HL-60/S4 (cell line): ENCODE measurements at regions not wholly inside any gene's neighbourhood (a gene's known extent, or its start where the extent isn't known, plus 50 kb on each side); places are given as distances from the start of the nearest gene placed in this dataset.

Experiments
- in situ Hi-C: fragments of 300-500 bp; cut with MboI; formaldehyde crosslinking; loops from 2 replicates; pipeline ENCODE4 v1.14.3; 2022; ENCODE audit warnings: low sequenced_read_pairs

DNA sequence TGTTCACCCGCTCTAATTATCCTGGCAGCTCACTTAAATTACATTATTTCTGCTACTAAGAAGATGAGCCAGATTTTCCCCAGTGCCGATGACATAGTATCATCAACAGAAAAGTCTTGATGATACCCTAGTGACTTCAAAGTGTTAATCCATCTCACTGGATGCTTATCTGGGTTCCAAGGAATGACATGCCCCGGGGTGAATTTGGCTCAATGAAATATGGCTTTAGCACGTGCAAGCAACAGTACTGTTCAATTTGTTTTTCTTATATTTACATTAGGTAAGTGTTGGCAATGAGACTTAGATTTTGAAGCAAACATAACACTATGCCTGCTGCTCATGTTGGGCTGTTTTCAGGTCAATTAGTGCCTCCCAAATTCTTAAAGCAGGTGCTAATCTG is 548.2 kb upstream of the SLITRK1 start:
- in situ Hi-C loops: no loop called here

DNA sequence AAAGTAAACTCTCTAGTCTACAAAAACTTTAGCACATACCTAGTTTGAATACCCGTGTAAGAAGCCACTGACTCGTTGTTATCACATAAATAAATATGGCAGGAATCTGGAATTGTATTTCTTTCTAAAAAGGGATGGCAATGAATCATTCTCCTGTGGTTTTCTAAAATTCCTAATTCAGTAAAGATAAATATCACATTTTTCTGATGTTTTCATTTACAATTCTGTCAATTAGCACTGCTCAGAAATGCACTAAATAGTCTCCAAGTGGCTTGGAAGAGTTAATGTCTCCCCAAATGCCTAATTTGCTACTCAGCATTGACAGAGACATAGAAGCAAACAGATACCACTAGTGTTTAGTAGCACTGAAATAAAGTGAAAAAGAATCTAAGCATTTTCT is 547.7 kb upstream of the SLITRK1 start:
- in situ Hi-C loops: no loop called here

DNA sequence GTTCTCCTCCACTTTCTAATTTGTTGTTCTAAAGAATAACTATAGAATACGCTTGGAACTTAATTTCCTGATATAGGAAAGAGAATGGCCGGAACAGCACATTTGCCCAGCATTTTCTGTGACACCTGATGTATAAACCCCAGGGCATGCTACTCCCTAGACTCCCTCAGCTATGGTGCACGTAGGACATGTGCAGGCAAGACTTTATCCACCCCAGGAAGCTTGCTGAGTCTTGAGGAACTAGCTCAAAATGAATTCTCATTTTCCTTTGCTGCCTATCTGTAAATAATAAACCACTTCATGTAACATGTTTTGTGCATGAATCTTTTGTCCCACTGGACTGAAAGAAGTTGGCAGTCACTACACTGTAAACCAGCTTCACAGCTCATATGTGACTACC is 535.8 kb upstream of the SLITRK1 start:
- in situ Hi-C loops: no loop called here

DNA sequence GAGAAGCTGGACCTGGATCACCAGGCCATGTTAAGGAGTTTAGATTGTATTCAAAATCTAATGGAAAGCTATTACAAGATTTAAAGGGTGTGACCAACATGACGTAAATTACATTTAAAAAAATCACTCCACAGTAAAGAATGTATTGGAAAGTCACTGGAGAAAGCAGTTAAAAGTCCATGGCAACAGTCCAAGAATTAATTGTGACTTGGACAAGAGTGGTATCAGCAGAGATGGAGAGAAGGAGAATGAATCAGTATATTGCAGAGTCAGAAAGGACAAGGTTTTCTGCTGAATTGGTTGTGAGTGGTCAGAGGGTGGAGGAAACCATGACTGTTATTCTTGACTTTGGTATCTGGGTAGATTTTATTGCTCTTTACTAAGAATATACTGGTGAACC is 535.1 kb upstream of the SLITRK1 start:
- in situ Hi-C loops: no loop called here

DNA sequence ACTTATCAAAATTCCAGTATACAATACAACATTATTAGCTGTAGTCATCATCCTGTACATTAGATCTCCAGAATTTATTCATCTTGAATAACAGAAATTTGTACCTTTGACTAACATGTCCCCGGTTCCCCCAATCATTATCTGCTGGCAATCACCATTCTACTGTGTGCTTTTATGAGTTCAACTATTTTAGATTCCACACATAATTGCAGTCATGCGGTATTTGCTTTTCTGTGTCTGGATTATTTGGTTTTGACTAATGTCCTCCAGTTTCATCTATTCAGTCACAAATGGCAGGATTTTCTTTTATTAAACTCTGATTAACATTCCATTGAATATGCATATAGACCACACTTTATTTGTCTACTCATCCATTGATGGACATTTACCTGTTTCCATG is 530.7 kb upstream of the SLITRK1 start:
- in situ Hi-C loops: no loop called here

DNA sequence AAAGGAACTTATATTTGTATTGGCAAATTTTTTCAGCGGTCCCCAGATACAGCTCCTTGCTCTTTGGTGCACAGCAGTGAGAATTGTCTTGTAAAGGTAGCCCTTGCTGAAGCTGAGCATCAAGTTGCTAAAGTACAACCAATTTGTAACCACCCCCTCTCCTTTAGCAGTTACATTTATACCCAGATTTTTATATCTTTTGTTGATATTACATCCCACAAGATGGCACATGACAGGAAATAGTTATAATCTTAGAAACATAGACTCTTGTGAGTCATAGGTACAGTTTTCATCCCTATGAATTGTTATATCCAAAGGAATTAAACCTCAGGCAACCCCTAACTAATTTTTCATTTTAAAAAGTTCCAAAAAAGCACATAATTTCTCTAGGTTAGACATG is 523.0 kb upstream of the SLITRK1 start:
- in situ Hi-C loops: no loop called here

DNA sequence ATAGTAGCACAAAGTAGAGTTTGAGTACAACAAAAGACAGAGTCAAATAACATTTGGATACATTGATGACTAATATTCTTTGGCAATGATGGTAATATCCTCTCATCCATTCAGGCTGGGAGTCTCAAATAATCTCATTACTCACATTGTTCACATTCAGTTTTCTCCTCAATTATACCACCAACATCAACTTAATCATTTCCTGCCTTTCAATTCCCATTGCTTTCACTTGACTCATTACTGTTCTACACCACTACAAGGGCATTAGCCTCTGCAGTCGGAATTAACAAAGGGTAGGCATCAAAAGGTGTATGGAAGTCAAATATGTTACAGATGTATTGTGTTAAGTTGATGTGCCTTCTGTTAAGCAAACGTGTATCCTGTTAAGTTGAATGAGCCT is 518.4 kb upstream of the SLITRK1 start:
- in situ Hi-C loops: no loop called here

DNA sequence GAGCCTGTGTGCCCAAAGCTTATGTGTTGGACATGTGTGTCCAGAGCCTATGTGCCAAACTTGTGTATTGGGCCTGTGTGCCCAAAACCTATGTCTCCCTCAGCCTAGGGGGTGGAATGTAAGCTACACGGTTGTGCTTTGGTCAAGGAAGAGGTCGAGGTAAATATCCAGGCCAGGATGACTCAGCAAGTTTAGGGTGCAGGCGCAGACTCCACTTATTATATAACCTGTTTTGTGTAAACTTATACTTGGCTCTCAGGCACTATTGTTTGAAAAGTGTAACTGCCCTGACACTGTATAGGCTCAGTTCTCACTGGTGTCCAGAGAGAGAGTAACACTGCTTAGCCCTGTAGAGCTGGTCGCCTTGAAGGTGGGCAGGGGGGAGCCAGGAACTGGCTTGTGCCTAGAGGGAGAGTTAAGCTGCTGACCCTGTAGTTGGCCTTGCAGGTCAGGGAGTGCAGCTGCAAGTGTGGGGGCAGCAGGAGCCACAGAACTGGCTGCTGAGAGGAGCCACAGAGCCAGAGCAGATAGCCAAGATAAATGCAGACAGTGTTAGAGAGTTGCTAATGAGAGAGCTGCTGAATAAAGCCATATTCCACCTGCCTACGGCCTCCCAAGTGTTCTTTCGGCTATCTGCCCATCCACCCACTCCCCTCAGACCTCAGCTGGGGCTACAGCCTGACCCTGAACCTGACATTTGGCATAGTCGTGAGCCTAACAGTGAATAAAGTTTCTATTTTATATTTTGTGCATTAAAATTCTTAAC is 517.2 kb upstream of the SLITRK1 start:
- in situ Hi-C loops: no loop called here

DNA sequence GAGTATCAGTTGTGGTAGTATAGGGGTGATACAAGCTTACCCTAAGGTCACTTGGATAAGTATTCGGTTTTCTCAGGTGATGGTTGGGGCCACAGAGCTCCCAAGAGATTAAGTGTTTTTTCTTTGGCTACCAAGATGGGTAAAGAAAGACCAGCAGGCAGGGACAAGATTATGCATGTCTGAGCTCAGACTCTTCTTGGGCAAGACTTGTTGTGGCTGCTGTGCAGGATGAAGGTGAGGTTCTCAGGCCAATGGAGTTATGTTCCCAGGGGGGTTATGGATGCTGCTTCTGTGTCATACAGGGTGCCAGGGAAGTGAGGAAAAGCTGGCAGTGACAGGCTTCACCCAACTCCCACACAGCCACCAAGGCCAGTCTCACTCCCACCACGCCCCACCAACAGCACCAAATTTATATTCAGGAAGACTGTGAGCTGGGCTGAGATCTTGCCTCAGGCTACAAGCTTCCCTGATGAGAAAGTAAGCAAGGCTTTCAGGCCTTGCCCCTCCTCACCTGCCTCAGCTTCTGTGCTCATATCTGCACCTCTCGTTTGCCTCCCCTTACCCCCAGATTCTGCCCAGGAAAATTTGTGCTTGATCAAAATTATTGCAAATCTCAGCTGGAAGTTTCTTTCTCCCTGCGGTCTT is 511.8 kb upstream of the SLITRK1 start:
- in situ Hi-C loops: no loop called here

DNA sequence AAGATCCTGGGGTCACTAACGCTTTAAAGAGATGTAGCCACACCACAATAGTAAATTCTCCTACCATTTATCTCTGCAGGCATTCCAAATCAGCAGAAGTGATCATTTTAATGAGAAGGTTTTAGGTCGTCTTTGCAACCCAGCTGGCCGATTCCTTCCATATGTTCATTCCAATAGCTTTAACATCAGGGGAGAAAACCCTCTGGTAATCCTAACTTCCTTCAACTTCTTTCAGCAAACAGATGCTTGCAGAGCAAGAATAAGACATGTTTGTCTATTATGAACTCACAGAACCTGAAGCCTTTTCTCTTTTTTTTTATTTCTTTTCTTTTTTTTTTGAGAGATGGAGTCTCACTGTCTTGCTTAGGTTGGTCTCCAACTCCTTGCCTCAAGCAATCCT is 498.6 kb upstream of the SLITRK1 start:
- in situ Hi-C loops: no loop called here

DNA sequence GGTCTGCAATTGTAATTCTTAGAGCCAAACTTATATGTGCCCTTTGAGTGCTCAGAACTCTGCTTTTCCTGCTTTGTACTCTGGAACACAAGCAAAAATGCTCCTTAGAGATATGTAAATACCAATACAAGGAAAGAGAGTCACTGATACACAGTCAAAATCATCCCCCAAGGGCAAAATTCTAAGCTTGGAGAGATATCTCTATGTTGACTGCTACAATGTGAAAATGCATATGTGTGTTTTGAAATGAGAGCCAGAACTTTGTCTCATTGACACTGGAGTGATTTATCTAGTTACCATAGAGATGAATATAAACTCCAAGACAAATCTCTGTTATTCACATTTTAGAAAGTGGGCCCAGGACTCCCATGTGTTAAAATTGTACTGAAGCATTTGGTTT is 494.8 kb upstream of the SLITRK1 start:
- in situ Hi-C loops: no loop called here

DNA sequence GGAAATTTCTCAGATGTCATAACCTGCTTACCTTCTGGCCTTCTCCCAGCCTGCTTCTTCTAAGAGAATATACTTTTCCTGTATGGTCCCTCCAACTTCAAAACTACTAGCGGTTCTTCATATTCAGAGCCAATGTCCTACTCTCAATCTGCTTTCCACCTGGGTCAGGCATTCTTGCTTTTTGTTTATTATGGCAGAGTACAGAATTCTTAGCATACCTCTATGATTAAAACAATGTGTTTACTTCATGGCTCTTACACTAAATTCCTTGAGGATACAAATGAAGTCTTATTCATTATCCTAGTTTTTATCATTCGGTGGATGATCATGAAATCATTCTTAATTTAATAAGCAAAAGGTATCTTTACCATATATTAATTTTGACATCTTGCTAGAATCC is 484.2 kb upstream of the SLITRK1 start:
- in situ Hi-C loops: no loop called here

DNA sequence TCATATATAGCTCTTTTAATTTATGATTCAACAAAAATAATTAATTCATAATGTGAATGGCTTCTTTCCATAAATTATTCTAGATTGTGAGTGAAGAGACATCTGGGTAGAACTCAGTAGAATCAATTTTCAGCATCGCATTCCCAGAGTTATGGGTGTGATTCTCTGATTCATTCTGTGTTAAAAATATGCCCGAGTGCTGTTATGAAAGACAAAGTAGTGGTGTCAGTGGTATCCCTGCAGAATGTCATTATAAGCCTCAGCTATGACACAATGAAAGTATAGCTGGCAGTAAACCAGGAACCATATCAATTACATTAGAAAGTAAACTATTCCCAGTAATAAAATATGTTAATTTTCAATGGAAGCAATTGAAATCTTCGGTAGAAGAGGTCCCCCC is 480.5 kb upstream of the SLITRK1 start:
- in situ Hi-C loops: no loop called here

DNA sequence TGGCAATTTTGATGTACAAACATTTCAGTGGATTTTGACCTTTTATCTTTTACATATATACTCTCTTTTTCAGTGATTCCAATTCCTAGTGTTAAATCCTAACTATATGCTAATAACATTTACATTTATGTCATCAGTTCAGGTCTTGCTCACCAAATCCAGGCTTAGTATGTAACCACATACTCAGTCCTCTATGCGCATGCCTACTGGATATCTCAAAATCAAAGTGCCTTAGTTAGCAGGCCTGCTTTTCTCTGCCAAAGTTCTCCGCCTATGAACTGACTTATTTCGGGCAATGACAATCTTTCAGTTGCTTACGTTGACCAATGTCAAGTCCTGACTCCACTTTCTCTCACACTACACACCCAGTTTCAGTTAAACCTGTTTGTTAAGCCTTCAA is 478.5 kb upstream of the SLITRK1 start:
- in situ Hi-C loops: no loop called here

DNA sequence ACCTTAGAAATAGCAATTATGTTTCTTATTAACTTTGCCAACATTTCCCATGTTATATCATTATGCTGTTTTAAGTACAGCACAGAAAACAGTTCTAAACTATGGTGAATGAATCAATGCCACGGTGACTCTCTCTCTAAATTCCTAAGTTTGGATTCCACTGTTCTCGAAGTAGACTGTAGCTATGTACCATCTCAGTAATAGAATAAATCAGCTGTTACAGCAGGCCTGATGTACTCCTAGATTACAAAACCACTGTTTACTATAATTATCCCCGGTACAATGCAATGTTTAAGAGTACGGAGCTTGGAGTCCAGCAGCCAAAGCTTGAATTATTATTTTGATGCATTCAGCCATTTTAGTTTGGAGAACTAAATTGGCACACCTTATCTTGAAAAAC is 476.3 kb upstream of the SLITRK1 start:
- in situ Hi-C loops: no loop called here

DNA sequence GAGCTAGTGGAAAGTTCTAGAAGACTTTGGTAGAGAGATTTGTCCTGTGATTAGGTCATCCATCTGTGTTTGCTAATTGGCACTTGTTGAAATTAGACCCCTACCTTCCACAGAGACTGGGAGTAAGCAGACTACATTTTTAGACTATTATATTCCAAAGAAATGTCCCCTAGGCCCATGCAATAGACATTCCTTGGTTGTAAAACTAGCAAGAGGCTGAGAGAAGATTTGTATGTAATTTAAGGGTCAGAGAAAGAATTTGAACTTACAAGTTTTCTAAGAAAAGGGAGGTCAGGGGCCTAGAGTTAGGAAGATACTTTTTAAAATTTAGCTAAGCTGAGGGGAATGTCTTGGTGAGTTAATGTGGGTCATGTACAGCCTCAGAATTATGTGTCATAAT is 470.7 kb upstream of the SLITRK1 start:
- in situ Hi-C loops: no loop called here

DNA sequence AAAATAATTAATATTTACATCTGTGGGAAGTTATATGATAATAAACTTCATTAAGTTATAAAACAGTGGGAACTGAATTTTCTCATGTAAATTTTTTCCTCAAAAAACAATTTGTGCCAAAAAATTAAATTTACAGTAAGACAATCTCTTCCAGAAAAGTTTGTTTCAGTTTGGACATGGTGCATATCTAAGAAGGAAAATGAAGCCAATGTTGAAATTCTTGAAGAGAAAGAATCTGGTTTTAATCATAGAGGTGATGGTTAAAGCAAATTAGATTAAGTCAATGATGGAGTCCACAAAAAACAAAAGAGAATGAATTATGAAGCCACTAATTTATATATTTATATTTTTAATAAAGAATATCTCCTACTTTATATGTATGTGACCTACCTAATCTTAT is 457.2 kb upstream of the SLITRK1 start:
- in situ Hi-C loops: no loop called here

DNA sequence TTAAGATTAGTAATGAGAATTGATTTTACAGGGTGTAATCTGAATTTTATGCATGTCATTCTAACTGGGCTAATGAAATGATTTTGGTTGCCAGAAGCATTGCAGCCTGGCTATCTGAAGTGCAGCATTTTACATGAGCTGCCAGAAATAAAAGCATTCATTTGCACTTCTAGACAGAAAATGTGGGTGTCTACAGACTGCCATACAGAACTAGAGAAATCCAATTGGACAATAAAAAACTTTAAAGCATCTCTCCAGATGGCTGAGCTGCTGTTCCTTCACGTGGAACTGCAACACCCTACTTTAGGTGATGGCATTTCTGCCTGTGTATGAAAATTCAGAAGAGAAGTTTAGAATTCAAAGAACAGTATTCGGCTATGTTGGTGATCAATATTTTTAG is 450.1 kb upstream of the SLITRK1 start:
- in situ Hi-C loops: no loop called here

DNA sequence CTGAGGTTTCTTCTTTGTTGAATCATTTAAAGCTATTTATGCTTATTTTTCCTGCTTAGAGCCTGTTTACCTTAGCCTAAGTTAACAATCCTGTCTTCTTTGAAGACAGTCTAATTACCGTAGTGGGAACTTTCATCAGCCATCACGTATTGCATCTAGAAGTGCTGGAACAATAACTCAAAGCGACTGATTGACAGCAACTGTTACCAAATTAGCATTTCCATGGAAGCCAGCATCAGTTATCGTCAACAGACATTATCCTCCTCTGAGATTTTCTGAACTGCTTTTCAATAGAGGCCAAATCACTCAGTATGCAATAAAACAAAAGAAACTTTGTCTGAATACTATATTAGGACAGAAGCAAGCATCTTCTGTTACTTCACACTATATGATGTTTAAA is 433.3 kb upstream of the SLITRK1 start:
- in situ Hi-C loops: no loop called here

DNA sequence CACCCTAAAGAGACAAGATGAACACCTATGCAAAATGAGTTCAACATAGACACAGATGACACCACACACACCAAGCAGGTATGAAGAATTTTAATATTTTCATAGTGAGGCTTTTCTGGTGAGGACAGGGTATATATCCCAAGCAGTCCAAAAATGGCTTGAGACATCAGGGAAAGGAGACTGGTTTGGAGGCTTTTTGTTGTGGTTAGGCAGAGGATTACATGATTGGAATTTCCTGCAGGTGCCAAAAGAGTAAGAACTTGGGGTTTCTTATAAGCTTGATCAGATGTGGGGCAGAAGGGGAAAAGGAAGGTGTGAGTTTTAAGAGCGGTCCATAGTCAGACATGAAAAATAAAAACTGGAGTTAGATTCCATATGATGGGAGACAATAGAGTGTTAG is 420.8 kb upstream of the SLITRK1 start:
- in situ Hi-C loops: no loop called here

DNA sequence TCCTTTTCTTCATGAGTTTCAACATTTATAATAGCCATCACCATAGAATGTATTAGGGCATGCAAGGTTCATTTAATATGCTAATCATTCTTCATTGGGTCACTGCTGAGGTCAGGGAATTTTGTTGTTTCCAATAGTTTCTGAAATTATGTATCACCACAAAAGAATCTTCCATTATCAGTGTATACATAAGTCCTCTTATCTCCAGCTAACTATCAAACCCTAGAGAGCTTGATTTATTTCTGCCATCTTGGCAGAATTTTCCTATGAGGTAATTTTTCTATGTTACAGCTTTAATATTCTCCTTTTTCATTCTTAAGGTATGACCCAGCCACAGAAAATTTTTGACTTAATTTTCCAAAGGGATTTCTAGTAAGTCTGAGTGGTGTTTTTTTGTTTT is 415.0 kb upstream of the SLITRK1 start:
- in situ Hi-C loops: no loop called here

DNA sequence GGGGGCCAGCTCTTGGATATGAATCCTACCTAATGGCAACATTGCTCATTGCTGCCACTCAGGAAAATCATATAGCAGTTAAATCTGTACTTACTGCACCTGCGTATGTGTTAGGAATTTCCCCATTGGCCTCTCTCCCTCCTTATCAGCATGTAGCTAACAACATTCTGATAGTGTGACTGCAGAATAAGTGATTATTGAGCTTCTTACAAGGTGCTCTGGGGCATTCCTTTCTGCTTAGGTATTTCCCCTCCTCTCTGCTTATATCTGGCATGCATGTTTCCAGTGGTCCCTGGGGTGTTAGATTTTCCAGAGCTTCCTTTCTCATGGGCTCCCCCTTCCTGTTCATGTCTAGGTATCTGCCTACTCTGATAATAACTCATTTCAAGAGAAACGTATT is 414.1 kb upstream of the SLITRK1 start:
- in situ Hi-C loops: no loop called here

DNA sequence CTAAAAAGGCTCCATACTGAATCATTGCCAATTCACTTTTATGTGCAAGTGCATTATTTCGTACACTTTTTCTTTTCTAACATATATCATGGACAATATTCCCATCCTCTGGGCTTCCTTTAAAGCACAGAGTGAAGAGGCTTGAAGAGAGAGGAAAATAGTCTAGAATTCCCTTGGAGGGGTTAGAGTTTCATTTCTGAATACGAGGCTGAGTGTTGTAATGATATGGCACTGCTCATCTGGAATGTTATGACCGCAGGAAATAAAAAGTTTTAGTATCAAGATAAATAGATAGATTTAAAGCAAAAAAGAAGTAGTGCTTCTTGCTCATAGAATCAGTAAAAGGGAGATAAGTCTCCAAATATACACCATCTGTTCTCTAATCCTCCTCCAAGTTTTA is 412.3 kb upstream of the SLITRK1 start:
- in situ Hi-C loops: no loop called here
